Prostate gland (tissue), 2 donors: ENCODE measurements at regions not wholly inside any gene's neighbourhood (a gene's known extent, or its start where the extent isn't known, plus 50 kb on each side); places are given as distances from the start of the nearest gene placed in this dataset.

ENCODE experiments used
- DNase-seq: peaks from one replicate; pipeline ENCODE4 v3.0.0-alpha.2; 2019; ENCODE audit warnings: low spot score
- H3K27ac ChIP-seq, 2 donors: fragments of 200-600 bp; sonication (generic); 2 replicates each; pipeline ENCODE4 v1.5.1; 2017 to 2019
- H3K27me3 ChIP-seq: fragments of 200-600 bp; sonication (generic); replicated peaks from 2 replicates; pipeline ENCODE4 v1.5.1; 2019; ENCODE audit not compliant: insufficient read depth
- H3K36me3 ChIP-seq, 2 donors: fragments of 200-600 bp; sonication (generic); 1 replicate in 1 of 2; 2 replicates in 1 of 2; pipeline versions ENCODE4 v1.5.1 to v1.8.1; 2017 to 2019
- H3K4me1 ChIP-seq: fragments of 200-600 bp; sonication (generic); replicated peaks from 2 replicates; pipeline ENCODE4 v1.5.1; 2019
- H3K4me3 ChIP-seq, 2 donors: fragments of 200-600 bp; sonication (generic); 2 replicates each; pipeline ENCODE4 v1.5.1; 2017 to 2019
- H3K9me3 ChIP-seq: fragments of 200-600 bp; sonication (generic); 2 replicates; pipeline ENCODE4 v1.5.1; 2017
- POLR2A ChIP-seq: fragments of 450-650 bp; IDR thresholded peaks from one replicate; pipeline ENCODE4 v1.6.1; 2016; ENCODE audit warnings: antibody characterized with exemption, mild to moderate bottlenecking
- POLR2AphosphoS5 ChIP-seq: sonication (generic); formaldehyde crosslinking; IDR thresholded peaks from one replicate; pipeline ENCODE4 v1.6.1; 2017; ENCODE audit warnings: antibody characterized with exemption
- WGBS: methylation state at CpG from one replicate; pipeline ENCODE4 v1.1.5; 2018; 5-methylcytosine and 5-hydroxymethylcytosine counted together
- intact Hi-C: fragments of 100-400 bp; cut with DNase I; formaldehyde crosslinking; loops from one replicate; pipeline ENCODE4 v1.14.2; 2022
- TF ChIP-seq, protein P1 (sequence below), 4 experiments: fragments of 200-600 bp in 2 of 4; fragments of 450-650 bp in 2 of 4; sonication (generic) in 2 of 4; IDR thresholded peaks; 1 replicate in 3 of 4; 2 replicates in 1 of 4; pipeline ENCODE4 v1.5.1; 2016 to 2019; ENCODE audit warnings: antibody characterized with exemption in 4 of 4, mild to moderate bottlenecking in 2 of 4, moderate library complexity in 2 of 4

DNA sequence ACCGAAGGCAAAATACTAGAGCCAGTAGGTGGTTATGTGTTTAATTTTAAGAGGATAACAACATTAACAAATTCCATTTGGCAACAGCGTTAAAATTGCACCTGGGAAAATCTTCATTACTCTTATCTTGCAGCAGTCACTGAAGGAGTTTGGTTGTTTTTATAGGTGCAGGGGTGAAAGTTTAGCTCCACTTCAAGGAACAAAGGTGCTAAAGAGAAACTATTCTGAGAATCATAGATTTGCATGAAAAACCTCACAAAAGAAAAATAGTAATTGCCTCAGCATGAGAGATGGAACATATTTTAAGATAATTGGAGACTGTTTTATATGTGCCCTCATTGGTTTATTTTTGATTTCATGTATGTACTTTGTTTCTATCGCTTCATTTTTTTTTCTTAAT is 444.4 kb downstream of the UTRN start:
- no peak overlapping the region for H3K27ac ChIP-seq
- WGBS, result 87% methylated on average over 3 of the region's 3 CpGs

DNA sequence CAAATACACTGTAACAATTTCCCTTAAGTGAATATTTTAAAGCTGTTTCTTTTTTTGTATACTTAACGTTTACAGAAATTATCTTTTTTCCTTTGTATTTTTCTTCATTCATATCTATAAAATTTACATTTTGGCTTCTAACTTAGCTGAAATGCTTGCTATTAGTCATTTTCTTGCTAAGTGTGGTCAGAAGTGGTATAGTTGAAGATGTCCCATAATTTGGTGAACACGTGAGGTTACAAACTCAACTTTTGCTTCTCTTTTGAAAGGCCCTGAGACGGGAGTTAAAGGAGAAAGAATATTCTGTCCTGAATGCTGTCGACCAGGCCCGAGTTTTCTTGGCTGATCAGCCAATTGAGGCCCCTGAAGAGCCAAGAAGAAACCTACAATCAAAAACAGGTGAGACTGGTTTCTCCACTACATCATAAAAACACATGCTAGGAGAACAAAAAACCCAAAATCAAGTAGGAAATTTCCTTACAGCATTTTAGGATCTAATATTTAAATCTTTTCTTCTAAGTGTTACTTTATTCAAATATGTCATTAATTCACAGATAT is 445.0 kb downstream of the UTRN start:
- intact Hi-C loops, result no loop called here
- Histone ChIP-seq H3K36me3 (peaks cover 0 to 5% of the 10 kb centered on the region in 2 donors), H3K9me3 (no peaks in the 10 kb centered on the region), H3K4me1 (no peaks in the 10 kb centered on the region), H3K4me3 (no peak overlapping the region), H3K27me3 (no peaks in the 10 kb centered on the region), H3K27ac (no peak overlapping the region)
- TF ChIP-seq, protein P1, sequence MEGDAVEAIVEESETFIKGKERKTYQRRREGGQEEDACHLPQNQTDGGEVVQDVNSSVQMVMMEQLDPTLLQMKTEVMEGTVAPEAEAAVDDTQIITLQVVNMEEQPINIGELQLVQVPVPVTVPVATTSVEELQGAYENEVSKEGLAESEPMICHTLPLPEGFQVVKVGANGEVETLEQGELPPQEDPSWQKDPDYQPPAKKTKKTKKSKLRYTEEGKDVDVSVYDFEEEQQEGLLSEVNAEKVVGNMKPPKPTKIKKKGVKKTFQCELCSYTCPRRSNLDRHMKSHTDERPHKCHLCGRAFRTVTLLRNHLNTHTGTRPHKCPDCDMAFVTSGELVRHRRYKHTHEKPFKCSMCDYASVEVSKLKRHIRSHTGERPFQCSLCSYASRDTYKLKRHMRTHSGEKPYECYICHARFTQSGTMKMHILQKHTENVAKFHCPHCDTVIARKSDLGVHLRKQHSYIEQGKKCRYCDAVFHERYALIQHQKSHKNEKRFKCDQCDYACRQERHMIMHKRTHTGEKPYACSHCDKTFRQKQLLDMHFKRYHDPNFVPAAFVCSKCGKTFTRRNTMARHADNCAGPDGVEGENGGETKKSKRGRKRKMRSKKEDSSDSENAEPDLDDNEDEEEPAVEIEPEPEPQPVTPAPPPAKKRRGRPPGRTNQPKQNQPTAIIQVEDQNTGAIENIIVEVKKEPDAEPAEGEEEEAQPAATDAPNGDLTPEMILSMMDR (IDR thresholded peaks at IDR 0.05), result no peak
- TF ChIP-seq POLR2AphosphoS5 (no peak), POLR2A (no peak)
- WGBS, result 49% methylated on average over 5 of the region's 5 CpGs
- DNase-seq, result no peak

More for the DNA sequence above, 444.4 kb downstream of the UTRN start:
- no peaks in the 10 kb centered on the region for H3K4me1 ChIP-seq
- TF ChIP-seq POLR2AphosphoS5 (no peak), POLR2A (no peak)
- TF ChIP-seq, protein P1 (IDR thresholded peaks at IDR 0.05), result no peak
- no peaks in the 10 kb centered on the region for H3K9me3 ChIP-seq
- intact Hi-C loops, result no loop called here
- DNase-seq, result no peak
- no peaks in the 10 kb centered on the region for H3K27me3 ChIP-seq
- peaks cover 0 to 5% of the 10 kb centered on the region in 2 donors for H3K36me3 ChIP-seq
- H3K4me3 ChIP-seq, result no peak overlapping the region

DNA sequence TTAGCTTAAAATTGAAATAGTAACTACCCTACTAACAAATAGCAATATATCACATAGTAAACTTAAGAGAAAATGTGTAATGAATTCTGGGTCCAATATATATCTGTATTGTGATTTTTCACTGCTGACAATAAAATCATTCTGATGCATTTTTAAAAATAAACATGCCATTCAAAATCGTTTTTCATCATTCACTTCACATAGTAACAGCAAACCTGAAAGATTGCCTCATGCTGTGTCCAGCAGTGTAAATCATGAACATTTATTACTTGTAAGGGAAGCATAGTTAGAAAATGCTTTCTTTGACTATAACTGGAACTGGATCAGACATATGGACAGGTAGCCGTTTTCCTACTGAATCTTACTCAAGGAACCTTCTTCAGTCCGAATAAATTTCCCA is 446.1 kb downstream of the UTRN start:
- 75% methylated on average over 3 of the region's 3 CpGs for WGBS
- no peak for DNase-seq

DNA sequence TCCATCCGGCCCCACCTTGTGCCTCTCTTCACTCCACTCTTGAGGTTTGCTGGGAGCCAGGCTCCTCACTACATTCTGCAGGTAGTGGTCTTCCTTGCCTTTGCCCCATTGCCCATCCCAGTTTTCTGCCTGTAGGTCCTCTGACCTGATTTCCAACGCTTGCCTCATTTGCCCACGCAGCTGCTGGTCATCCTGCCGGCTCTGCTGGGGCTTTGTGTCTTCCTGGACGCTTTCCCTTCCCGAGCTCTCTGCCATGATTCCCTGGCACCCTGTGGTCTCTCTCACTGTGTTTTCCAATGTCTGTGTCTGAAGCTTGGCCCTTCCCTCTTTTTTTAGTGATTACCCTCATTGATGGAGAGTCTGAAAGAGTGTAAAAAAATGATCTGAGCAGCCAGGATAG is 451.6 kb downstream of the UTRN start:
- no peaks in the 10 kb centered on the region for H3K27me3 ChIP-seq
- TF ChIP-seq, protein P1 (IDR thresholded peaks at IDR 0.05), result no peak
- TF ChIP-seq POLR2AphosphoS5 (no peak), POLR2A (no peak)
- no peak overlapping the region for H3K4me3 ChIP-seq
- H3K36me3 ChIP-seq, result no peaks in the 10 kb centered on the region
- no peak for DNase-seq
- no peaks in the 10 kb centered on the region for H3K9me3 ChIP-seq
- no peak overlapping the region for H3K27ac ChIP-seq
- intact Hi-C loops, result no loop called here
- no peaks in the 10 kb centered on the region for H3K4me1 ChIP-seq
- whole genome bisulfite sequencing, result 96% methylated on average over 6 of the region's 6 CpGs

More for the DNA sequence above, 446.1 kb downstream of the UTRN start:
- intact Hi-C loops, result no loop called here
- H3K4me1 ChIP-seq, result no peaks in the 10 kb centered on the region
- peaks cover 0 to 5% of the 10 kb centered on the region in 2 donors for H3K36me3 ChIP-seq
- TF ChIP-seq, protein P1 (IDR thresholded peaks at IDR 0.05), result no peak
- TF ChIP-seq POLR2A (no peak), POLR2AphosphoS5 (no peak)
- no peak overlapping the region for H3K4me3 ChIP-seq
- H3K27ac ChIP-seq, result no peak overlapping the region
- no peaks in the 10 kb centered on the region for H3K27me3 ChIP-seq
- H3K9me3 ChIP-seq, result no peaks in the 10 kb centered on the region

DNA sequence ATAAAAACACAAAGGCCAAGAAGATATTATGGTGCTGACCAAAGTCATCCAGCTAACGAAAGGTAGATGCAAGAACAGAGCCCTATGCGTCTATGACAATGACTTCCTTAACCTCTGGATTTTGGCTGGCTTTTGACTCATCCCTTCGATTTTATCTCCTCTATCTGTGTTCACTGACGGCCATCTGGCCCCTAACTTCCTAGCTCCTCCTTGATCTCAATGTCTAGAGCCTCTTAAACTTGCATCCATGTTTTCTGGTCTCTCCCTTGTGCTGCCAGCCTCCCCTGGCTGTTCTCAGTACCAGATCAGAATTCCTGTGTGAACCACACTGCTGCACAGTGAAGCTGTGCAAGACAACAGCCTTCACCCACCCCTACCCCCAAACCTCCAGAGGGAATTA is 452.9 kb downstream of the UTRN start:
- no peak for DNase-seq
- Histone ChIP-seq H3K4me1 (no peaks in the 10 kb centered on the region), H3K27ac (no peak overlapping the region), H3K4me3 (no peak overlapping the region), H3K36me3 (no peaks in the 10 kb centered on the region), H3K9me3 (no peaks in the 10 kb centered on the region), H3K27me3 (no peaks in the 10 kb centered on the region)
- intact Hi-C loops, result no loop called here
- WGBS, result 83% methylated on average over 4 of the region's 4 CpGs
- TF ChIP-seq POLR2AphosphoS5 (no peak), POLR2A (no peak)
- TF ChIP-seq, protein P1 (IDR thresholded peaks at IDR 0.05), result no peak
